HG02970 (cell line): ENCODE measurements at regions not wholly inside any gene's neighbourhood (a gene's known extent, or its start where the extent isn't known, plus 50 kb on each side); places are given as distances from the start of the nearest gene placed in this dataset.
"Not testable (repeated sequence)": the region's sequence is repeated elsewhere in the genome, so short reads cannot be mapped to it uniquely, and the experiment has no call there.

Experiments
- ATAC-seq: cut with Tn5 transposase; IDR thresholded peaks from one replicate; pipeline ENCODE4 v1.9.1; 2021; ENCODE audit warnings: mild to moderate bottlenecking, moderate library complexity, moderate number of reproducible peaks; ENCODE audit not compliant: unreplicated experiment, low FRiP score

GRCh38 chr12:124478985-124479645 lies 88.3 kb downstream of the NCOR2 start:
- ATAC-seq: no peak

- ATAC-seq: no peak
These were observed 89.0 kb downstream of the NCOR2 start for GRCh38 chr12:124478416-124478815.

DNA sequence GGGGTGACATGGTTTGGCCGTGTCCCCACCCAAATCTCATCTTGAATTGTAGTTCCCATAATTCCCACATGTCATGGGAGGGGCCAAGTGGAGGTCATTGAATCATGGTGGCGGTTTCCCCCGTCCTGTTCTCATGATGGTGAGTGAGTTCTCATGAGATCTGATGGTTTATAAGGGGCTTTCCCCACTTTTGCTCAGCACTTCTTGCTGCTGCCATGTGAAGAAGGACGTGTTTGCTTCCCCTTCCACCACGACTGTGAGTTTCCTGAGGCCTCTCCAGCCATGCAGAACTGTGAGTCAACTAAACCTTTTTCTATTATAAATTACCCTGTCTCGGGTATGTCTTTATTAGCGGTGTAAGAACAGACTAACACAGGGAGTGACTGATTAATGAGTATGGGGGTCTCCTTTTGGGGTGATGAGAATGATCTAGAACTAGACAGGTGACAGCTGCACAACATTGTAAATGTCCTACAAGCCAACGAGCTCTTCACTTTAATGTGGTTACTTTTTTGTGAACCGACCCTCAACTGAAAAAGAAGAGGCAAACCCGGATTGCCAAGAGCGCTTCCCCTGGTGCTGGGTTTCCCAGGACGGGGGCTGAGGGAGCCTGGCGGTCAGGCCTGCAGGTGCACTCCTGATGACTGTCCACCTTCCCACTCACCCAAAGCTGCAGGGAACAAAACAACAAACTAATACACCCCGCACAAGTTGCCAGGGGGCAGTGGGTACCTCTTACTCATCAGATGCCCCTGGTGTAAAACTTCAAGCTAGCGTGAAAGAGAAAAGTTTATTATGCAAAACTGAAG lies 90.1 kb downstream of the NCOR2 start:
- no peak for ATAC-seq

DNA sequence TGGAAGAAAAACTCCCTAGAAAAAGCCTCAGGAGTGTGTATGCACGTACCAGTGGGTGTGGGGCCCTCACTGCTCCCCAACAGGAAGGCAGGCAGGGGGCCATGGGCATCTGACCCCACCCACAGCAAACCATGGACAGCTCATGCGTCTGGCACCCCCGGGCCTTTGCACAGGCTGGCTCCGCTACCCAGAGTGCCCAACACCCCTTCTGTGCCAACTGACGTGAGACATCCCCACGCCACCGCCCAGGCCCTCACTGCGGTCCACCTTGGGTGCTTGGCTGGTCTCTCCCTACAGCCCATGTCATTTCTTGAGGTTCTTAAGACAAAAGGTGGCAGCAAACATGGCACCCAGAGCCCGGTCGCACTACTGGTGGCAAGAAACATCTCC lies 91.4 kb downstream of the NCOR2 start:
- no peak for ATAC-seq

DNA sequence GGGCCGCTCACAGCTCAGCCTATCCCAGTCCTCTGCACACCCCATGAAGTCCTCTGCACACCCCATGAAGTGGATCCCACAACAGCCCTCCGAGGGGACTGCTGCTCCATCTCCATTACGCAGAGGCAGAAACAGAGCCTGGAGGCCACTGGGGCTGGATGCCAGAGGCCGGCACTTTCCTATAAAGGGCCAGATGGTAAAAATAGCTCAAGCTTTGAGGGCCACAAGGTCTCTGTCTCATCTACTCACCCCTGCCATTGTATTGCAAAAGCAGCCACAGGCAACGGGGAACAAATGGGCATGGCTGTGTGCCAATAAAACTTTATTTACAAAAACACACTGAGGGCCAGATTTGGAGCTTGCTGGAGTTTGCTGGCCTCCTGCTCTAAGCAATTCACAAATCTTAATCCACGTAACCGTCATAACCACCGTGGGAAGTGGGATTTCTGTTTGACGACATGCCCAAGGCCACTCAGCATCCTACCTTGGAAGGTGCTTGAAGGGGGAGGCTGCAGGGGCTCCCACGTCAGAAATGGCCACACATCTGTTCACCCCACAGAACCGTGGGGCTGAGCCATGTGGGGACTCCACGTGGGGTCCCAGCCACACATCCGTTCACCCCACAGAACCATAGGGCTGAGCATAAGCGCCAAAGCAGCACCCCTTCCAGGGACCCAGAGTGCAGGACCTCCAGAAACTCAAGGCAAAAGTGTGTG lies 92.0 kb downstream of the NCOR2 start:
- ATAC-seq: no peak

GRCh38 chr12:124474709-124475108 lies 92.7 kb downstream of the NCOR2 start:
- ATAC-seq: no peak

GRCh38 chr12:124472690-124473279 lies 94.6 kb downstream of the NCOR2 start:
- ATAC-seq: no peak

DNA sequence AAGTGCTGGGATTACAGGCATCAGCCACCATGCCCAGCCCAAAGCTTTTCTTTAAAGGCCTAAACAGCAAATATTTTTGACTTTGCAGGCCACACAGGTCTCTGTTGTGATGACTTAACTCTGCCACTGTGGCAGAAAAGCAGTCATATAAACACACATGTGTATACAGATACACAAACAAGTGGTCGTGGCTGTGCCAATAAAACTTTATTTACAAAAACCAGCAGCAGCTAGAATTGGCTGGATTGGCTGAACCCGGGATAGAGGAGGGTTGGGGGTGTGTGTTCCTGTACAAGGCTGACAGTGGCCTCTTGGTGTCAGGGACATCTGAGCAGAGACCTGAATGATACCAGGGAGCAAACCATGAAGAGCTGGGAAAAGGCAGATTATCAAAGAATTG lies 95.6 kb downstream of the NCOR2 start:
- no peak for ATAC-seq

DNA sequence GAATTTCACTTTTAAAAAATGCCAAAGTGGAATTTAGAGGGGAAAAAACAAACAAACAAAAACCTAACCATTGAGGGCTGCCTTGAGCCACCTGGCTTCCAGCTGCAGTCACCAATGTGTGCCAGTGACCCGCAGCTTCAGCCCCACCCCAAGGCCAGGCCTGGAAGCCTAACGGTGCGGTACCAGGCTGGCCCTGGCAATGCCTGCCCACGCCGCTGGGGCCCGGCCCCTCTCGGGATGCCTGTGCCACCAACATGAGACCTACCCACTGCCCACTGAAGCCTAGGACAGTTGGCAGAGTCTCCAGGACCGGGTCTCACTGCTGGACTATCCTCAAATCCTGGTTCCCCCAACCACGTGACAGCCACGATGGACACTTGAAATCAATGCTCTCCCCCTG lies 96.6 kb downstream of the NCOR2 start:
- no peak for ATAC-seq

DNA sequence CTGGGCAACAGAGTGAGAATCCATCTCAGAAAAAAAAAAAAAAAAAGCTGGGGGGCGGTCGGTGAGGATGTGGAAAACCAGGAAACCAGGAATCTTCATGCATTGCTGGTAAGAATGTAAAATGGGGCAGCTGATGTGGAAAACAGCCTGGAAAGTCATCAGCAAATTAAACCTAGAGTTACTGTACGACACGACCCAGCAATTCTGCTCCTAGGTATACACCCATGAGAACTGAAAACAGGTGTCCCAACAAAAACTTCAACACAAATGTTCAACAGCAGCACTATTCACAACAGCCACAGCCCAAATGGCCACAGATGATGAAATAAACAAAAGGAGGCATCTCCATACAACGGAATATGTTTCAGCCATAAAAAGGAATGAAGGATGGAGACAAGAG lies 97.3 kb downstream of the NCOR2 start:
- ATAC-seq: no peak

DNA sequence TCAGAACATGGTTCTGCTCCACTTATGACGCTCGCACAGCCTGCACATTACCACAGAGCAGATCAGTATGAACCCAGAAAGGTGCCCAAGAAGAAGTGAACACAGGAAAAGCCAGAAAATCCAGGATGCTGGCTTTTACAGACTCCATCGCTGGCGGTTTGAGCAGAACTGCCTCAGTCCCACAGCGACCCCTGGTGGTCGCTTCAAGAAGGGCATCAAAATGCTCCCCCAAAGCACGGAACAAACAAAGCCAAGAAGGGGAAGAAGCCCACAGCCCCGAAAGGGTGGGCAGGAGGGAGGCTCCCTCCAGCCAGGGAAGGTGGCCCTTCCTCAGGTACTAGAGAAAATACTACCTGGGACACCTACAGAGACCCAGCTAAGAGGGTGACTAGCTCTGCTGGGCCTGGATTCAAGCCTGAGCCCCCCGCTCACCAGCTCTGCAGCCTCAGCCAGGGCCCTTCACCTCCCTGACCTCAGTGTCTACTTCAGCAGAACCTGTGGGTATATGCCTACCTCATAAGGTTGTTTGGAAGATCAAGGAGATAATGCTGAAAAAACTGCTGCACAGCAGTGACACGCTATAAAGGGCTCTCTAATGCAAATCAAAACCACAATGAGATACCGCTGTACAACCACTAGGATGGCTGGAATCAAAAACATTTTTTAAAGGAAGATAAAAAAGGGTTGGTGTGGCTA lies 98.1 kb downstream of the NCOR2 start:
- no peak for ATAC-seq

DNA sequence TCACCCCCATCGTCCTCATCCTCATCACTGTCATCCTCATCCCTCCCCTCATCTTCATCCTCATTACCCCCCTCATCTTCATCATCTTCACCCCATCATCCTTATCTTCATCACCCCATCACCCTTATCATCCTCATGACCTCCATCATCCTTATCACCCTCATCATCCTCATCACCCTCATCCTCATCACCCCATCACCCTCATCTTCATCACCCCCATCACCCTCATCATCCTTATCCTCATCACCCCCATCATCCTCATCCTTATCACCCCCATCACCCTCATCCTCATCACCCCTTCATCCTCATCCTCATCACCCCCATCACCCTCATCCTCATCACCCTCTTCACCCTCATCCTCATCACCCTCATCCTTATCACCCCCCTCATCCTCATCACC lies 99.9 kb downstream of the NCOR2 start:
- not testable (repeated sequence) for ATAC-seq

- peak; percentile 87 for ATAC-seq
These were observed 100.9 kb downstream of the NCOR2 start for GRCh38 chr12:124466216-124467128.

- no peak for ATAC-seq
These were observed 101.9 kb downstream of the NCOR2 start for GRCh38 chr12:124465473-124465872.

GRCh38 chr12:124464830-124465229 lies 102.6 kb downstream of the NCOR2 start:
- no peak for ATAC-seq

- no peak for ATAC-seq
These were observed 103.3 kb downstream of the NCOR2 start for GRCh38 chr12:124464062-124464461.

GRCh38 chr12:124463341-124463921 lies 104.0 kb downstream of the NCOR2 start:
- no peak for ATAC-seq

DNA sequence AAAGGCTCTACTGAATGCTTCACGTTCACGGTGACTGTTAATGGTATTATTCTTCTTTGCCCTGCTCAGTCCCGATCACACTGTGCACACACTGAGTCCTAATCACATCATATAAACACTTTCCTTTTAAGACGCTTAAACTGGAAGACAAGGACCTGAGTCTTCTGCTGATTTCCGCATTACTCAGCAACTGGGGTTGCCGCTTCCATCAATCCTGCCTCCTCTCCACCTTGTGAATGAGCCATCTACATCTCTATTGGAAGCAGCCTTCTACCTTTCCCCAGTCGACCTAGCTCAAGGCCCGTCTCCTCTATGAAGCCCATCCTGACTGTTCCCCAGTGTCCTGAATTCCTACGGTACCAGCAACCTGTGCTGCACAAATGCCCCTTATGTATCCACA lies 104.7 kb downstream of the NCOR2 start:
- no peak for ATAC-seq
